ENCODE measurements at regions not wholly inside any gene's neighbourhood (a gene's known extent, or its start where the extent isn't known, plus 50 kb on each side); places are given as distances from the start of the nearest gene placed in this dataset.

DNA sequence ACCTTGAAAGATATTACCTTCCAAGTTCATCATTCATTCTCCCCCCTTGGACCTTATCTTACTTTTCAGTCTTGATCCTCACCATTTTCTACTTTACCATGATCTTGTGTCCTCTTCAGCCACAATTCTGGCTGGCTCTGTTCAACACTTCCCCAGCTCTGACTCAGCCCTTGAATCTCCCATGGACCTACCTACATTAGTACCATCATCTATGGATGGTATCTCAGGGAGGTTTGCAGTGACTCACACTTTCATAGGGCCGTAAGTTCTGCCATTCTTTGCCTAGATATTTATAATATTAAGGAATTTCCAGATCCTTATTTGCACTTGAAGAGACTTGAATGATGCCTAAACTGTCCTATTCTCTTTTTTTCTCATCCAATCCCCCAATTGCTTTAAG is 213.7 kb upstream of the RORA start:
- Histone ChIP-seq H3K27me3 (ENCODE audit: insufficient read depth, low read depth, low read length) (no peaks in the 10 kb centered on the region), H3K79me2 (replicated peaks; ENCODE audit: insufficient read depth, low read length) (no peaks in the 10 kb centered on the region), H3K9me2 (ENCODE audit: insufficient read depth, low read length) (no peaks in the 10 kb centered on the region), H3K4me3 (ENCODE audit: low read length) (no peak overlapping the region), H3K9me3 (ENCODE audit: low read length) (no peaks in the 10 kb centered on the region), H2AFZ (ENCODE audit: low read depth, low read length) (no peak overlapping the region), H3K9ac (ENCODE audit: low read length) (no peak overlapping the region), H3K36me3 (ENCODE audit: insufficient read depth, low read length) (no peaks in the 10 kb centered on the region), H3K27ac (ENCODE audit: low read length) (no peak overlapping the region), H3K4me2 (ENCODE audit: low read length) (no peak overlapping the region), H4K20me1 (ENCODE audit: insufficient read depth) (no peaks in the 10 kb centered on the region), H3F3A (ENCODE audit: insufficient read depth, low read length, poor library complexity, severe bottlenecking) (no peaks in the 10 kb centered on the region)
- TF ChIP-seq POLR2AphosphoS5 (IDR thresholded peaks at IDR 0.05) (no peak), MXI1 (conservative IDR thresholded peaks at IDR 0.05; ENCODE audit: poor library complexity, severe bottlenecking) (no peak), SMC3 (conservative IDR thresholded peaks at IDR 0.05; ENCODE audit: poor library complexity) (no peak), RAD21 (conservative IDR thresholded peaks at IDR 0.05) (no peak), EP300 (conservative IDR thresholded peaks at IDR 0.05; ENCODE audit: poor library complexity, severe bottlenecking) (no peak), TAF1 (IDR thresholded peaks at IDR 0.05; ENCODE audit: low read depth) (no peak), EZH2 (IDR thresholded peaks at IDR 0.05; ENCODE audit: borderline replicate concordance, insufficient read depth, low read length, poor library complexity, severe bottlenecking) (no peak)

DNA sequence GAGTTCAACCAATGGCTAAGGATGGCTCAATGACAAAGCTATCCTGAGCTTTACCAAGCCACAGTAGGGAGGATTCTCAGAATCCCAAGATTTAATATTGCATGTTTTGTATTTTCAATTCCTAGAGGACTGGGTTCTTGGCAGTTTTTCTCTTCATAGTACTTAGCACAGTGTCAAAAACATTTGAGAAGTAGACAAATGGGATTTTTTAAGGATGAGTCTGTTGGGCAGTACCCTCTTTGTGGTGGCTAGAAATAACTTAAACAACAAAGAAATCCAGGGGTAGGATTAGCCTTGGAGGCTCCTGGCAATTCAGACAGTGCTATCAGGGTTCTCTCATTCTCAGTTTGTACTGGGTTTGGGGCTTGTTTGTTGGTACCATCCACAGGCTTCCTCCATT is 212.8 kb upstream of the RORA start:
- Histone ChIP-seq H3K9ac (ENCODE audit: low read length) (no peak overlapping the region), H4K20me1 (ENCODE audit: insufficient read depth) (no peaks in the 10 kb centered on the region), H3K9me2 (ENCODE audit: insufficient read depth, low read length) (no peaks in the 10 kb centered on the region), H3K27me3 (ENCODE audit: insufficient read depth, low read depth, low read length) (no peaks in the 10 kb centered on the region), H3K4me3 (ENCODE audit: low read length) (no peak overlapping the region), H3F3A (ENCODE audit: insufficient read depth, low read length, poor library complexity, severe bottlenecking) (no peaks in the 10 kb centered on the region), H3K79me2 (replicated peaks; ENCODE audit: insufficient read depth, low read length) (no peaks in the 10 kb centered on the region), H3K27ac (ENCODE audit: low read length) (no peak overlapping the region), H3K36me3 (ENCODE audit: insufficient read depth, low read length) (no peaks in the 10 kb centered on the region), H3K9me3 (ENCODE audit: low read length) (no peaks in the 10 kb centered on the region), H3K4me2 (ENCODE audit: low read length) (no peak overlapping the region), H2AFZ (ENCODE audit: low read depth, low read length) (no peak overlapping the region)
- TF ChIP-seq POLR2AphosphoS5 (IDR thresholded peaks at IDR 0.05) (no peak), SMC3 (conservative IDR thresholded peaks at IDR 0.05; ENCODE audit: poor library complexity) (no peak), EP300 (conservative IDR thresholded peaks at IDR 0.05; ENCODE audit: poor library complexity, severe bottlenecking) (no peak), MXI1 (conservative IDR thresholded peaks at IDR 0.05; ENCODE audit: poor library complexity, severe bottlenecking) (no peak), TAF1 (IDR thresholded peaks at IDR 0.05; ENCODE audit: low read depth) (no peak), EZH2 (IDR thresholded peaks at IDR 0.05; ENCODE audit: borderline replicate concordance, insufficient read depth, low read length, poor library complexity, severe bottlenecking) (no peak), RAD21 (conservative IDR thresholded peaks at IDR 0.05) (no peak)
- TF ChIP-seq, protein P1, sequence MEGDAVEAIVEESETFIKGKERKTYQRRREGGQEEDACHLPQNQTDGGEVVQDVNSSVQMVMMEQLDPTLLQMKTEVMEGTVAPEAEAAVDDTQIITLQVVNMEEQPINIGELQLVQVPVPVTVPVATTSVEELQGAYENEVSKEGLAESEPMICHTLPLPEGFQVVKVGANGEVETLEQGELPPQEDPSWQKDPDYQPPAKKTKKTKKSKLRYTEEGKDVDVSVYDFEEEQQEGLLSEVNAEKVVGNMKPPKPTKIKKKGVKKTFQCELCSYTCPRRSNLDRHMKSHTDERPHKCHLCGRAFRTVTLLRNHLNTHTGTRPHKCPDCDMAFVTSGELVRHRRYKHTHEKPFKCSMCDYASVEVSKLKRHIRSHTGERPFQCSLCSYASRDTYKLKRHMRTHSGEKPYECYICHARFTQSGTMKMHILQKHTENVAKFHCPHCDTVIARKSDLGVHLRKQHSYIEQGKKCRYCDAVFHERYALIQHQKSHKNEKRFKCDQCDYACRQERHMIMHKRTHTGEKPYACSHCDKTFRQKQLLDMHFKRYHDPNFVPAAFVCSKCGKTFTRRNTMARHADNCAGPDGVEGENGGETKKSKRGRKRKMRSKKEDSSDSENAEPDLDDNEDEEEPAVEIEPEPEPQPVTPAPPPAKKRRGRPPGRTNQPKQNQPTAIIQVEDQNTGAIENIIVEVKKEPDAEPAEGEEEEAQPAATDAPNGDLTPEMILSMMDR (IDR thresholded peaks at IDR 0.05; ENCODE audit: poor library complexity, severe bottlenecking): no peak
- TF ChIP-seq, protein P2, sequence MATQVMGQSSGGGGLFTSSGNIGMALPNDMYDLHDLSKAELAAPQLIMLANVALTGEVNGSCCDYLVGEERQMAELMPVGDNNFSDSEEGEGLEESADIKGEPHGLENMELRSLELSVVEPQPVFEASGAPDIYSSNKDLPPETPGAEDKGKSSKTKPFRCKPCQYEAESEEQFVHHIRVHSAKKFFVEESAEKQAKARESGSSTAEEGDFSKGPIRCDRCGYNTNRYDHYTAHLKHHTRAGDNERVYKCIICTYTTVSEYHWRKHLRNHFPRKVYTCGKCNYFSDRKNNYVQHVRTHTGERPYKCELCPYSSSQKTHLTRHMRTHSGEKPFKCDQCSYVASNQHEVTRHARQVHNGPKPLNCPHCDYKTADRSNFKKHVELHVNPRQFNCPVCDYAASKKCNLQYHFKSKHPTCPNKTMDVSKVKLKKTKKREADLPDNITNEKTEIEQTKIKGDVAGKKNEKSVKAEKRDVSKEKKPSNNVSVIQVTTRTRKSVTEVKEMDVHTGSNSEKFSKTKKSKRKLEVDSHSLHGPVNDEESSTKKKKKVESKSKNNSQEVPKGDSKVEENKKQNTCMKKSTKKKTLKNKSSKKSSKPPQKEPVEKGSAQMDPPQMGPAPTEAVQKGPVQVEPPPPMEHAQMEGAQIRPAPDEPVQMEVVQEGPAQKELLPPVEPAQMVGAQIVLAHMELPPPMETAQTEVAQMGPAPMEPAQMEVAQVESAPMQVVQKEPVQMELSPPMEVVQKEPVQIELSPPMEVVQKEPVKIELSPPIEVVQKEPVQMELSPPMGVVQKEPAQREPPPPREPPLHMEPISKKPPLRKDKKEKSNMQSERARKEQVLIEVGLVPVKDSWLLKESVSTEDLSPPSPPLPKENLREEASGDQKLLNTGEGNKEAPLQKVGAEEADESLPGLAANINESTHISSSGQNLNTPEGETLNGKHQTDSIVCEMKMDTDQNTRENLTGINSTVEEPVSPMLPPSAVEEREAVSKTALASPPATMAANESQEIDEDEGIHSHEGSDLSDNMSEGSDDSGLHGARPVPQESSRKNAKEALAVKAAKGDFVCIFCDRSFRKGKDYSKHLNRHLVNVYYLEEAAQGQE (IDR thresholded peaks at IDR 0.05; ENCODE audit: borderline replicate concordance): no peak

Data from neural cell (in vitro differentiated cells).